NCI-H2029 (cell line): ENCODE measurements at regions not wholly inside any gene's neighbourhood (a gene's known extent, or its start where the extent isn't known, plus 50 kb on each side); places are given as distances from the start of the nearest gene placed in this dataset.
"Not testable (repeated sequence)": the region's sequence is repeated elsewhere in the genome, so short reads cannot be mapped to it uniquely, and the experiment has no call there.

ENCODE experiments used
- DNase-seq: peaks from one replicate; lab custom pipeline; 2025; lab: John Stamatoyannopoulos, UW

GRCh38 chr10:28733245-28733644 is 55.9 kb downstream of the BAMBI start:
- DNase-seq, result no peak

GRCh38 chr10:28733647-28734046 is 56.3 kb downstream of the BAMBI start:
- no peak for DNase-seq

- no peak for DNase-seq
Measured at GRCh38 chr10:28734938-28735759, 57.8 kb downstream of the BAMBI start.

GRCh38 chr10:28737096-28737495 is 59.8 kb downstream of the BAMBI start:
- no peak for DNase-seq

- DNase-seq, result no peak
Measured at GRCh38 chr10:28738200-28738599, 60.9 kb downstream of the BAMBI start.

- no peak for DNase-seq
Measured at GRCh38 chr10:28743576-28743975, 66.3 kb downstream of the BAMBI start.

GRCh38 chr10:28744069-28744768 is 66.9 kb downstream of the BAMBI start:
- DNase-seq, result no peak

GRCh38 chr10:28754930-28755718 is 77.8 kb downstream of the BAMBI start:
- DNase-seq, result no peak

- DNase-seq, result no peak
Measured at GRCh38 chr10:28761084-28761846, 83.9 kb downstream of the BAMBI start.

GRCh38 chr10:28763471-28764170 is 86.3 kb downstream of the BAMBI start:
- no peak for DNase-seq

GRCh38 chr10:28765641-28766040 is 88.3 kb downstream of the BAMBI start:
- no peak for DNase-seq

GRCh38 chr10:28768227-28768626 is 90.9 kb downstream of the BAMBI start:
- no peak for DNase-seq

GRCh38 chr10:28769091-28769604 is 91.8 kb downstream of the BAMBI start:
- DNase-seq, result no peak

GRCh38 chr10:28771580-28772090 is 94.3 kb downstream of the BAMBI start:
- not testable (repeated sequence) for DNase-seq

GRCh38 chr10:28774051-28774995 is 97.0 kb downstream of the BAMBI start:
- DNase-seq, result no peak

- DNase-seq, result no peak
Measured at GRCh38 chr10:28775773-28776172, 98.5 kb downstream of the BAMBI start.

- no peak for DNase-seq
Measured at GRCh38 chr10:28776519-28776918, 99.2 kb downstream of the BAMBI start.

GRCh38 chr10:28777911-28778310 is 100.6 kb downstream of the BAMBI start:
- no peak for DNase-seq

GRCh38 chr10:28778524-28778923 is 101.2 kb downstream of the BAMBI start:
- no peak for DNase-seq

- DNase-seq, result no peak
Measured at GRCh38 chr10:28781296-28781695, 104.0 kb downstream of the BAMBI start.
